ENCODE measurements at regions not wholly inside any gene's neighbourhood (a gene's known extent, or its start where the extent isn't known, plus 50 kb on each side); places are given as distances from the start of the nearest gene placed in this dataset.

GRCh38 chr17:79427621-79428539 is 183.0 kb downstream of the RBFOX3 start:
- Histone ChIP-seq H3K79me2 (ENCODE audit: control insufficient read depth, insufficient read depth, low read length) (no peaks in the 10 kb centered on the region), H3K36me3 (ENCODE audit: control insufficient read depth in 2 of 2, extremely low read depth in 1 of 2, insufficient read depth in 2 of 2, low read length in 2 of 2) (no peaks in the 10 kb centered on the region), H2AFZ (ENCODE audit: control insufficient read depth, low read length) (no peak overlapping the region), H3K27ac (ENCODE audit: control insufficient read depth, insufficient read depth, low read length) (no peak overlapping the region), H3K9ac (ENCODE audit: control insufficient read depth, extremely low read depth, insufficient read depth, low read length) (no peak overlapping the region), H3K9me1 (ENCODE audit: control insufficient read depth, extremely low read depth, insufficient read depth, low read length) (no peaks in the 10 kb centered on the region), H3K4me3 (ENCODE audit: control insufficient read depth in 2 of 3, extremely low read depth in 1 of 3, insufficient read depth in 2 of 3, low read depth in 1 of 3, low read length in 3 of 3) (no peak overlapping the region), H3K4me2 (ENCODE audit: control insufficient read depth, extremely low read depth, insufficient read depth, low read depth, low read length) (no peak overlapping the region), H3K9me3 (ENCODE audit: control insufficient read depth, low read depth, low read length) (no peaks in the 10 kb centered on the region), H4K20me1 (ENCODE audit: control insufficient read depth, extremely low read depth, insufficient read depth, low read length) (no peaks in the 10 kb centered on the region), H3K27me3 (ENCODE audit: control insufficient read depth, extremely low read depth, insufficient read depth, low read length) (no peaks in the 10 kb centered on the region), H3K4me1 (ENCODE audit: control insufficient read depth, extremely low read depth, insufficient read depth, low read length) (no peaks in the 10 kb centered on the region)
- TF ChIP-seq CTCF (optimal IDR thresholded peaks at IDR 0.05 in 1 of 3, IDR thresholded peaks at IDR 0.05 in 1 of 3, conservative IDR thresholded peaks at IDR 0.05 in 1 of 3; ENCODE audit: extremely low read depth in 1 of 3, insufficient read depth in 2 of 3, low read length in 3 of 3) (peak in 1 of 3 experiments; percentile 27), EZH2 (IDR thresholded peaks at IDR 0.05; ENCODE audit: low read length) (no peak)
- dilution Hi-C loops (cut with MboI; ENCODE audit: extremely low pct_ligation_motif_present, low sequenced_read_pairs) = no loop called here
- FAIRE-seq = no peak
- no peak for DNase-seq (ENCODE audit: low read depth, low spot score)

- no peak overlapping the region for H3K4me3 ChIP-seq (ENCODE audit: control insufficient read depth in 2 of 3, extremely low read depth in 1 of 3, insufficient read depth in 2 of 3, low read depth in 1 of 3, low read length in 3 of 3)
- H2AFZ ChIP-seq (ENCODE audit: control insufficient read depth, low read length) = no peak overlapping the region
- no peak overlapping the region for H3K9ac ChIP-seq (ENCODE audit: control insufficient read depth, extremely low read depth, insufficient read depth, low read length)
- no peaks in the 10 kb centered on the region for H3K36me3 ChIP-seq (ENCODE audit: control insufficient read depth in 2 of 2, extremely low read depth in 1 of 2, insufficient read depth in 2 of 2, low read length in 2 of 2)
- no peak for DNase-seq (ENCODE audit: low read depth, low spot score)
- H3K27ac ChIP-seq (ENCODE audit: control insufficient read depth, insufficient read depth, low read length) = no peak overlapping the region
- no peaks in the 10 kb centered on the region for H4K20me1 ChIP-seq (ENCODE audit: control insufficient read depth, extremely low read depth, insufficient read depth, low read length)
- no peaks in the 10 kb centered on the region for H3K79me2 ChIP-seq (ENCODE audit: control insufficient read depth, insufficient read depth, low read length)
- no peaks in the 10 kb centered on the region for H3K9me1 ChIP-seq (ENCODE audit: control insufficient read depth, extremely low read depth, insufficient read depth, low read length)
- no peaks in the 10 kb centered on the region for H3K27me3 ChIP-seq (ENCODE audit: control insufficient read depth, extremely low read depth, insufficient read depth, low read length)
- H3K4me1 ChIP-seq (ENCODE audit: control insufficient read depth, extremely low read depth, insufficient read depth, low read length) = no peaks in the 10 kb centered on the region
- no peak for TF ChIP-seq EZH2 (IDR thresholded peaks at IDR 0.05; ENCODE audit: low read length)
- TF ChIP-seq CTCF (optimal IDR thresholded peaks at IDR 0.05 in 1 of 3, IDR thresholded peaks at IDR 0.05 in 1 of 3, conservative IDR thresholded peaks at IDR 0.05 in 1 of 3; ENCODE audit: extremely low read depth in 1 of 3, insufficient read depth in 2 of 3, low read length in 3 of 3) = no peak
- dilution Hi-C loops (cut with MboI; ENCODE audit: extremely low pct_ligation_motif_present, low sequenced_read_pairs) = no loop called here
- no peak overlapping the region for H3K4me2 ChIP-seq (ENCODE audit: control insufficient read depth, extremely low read depth, insufficient read depth, low read depth, low read length)
- H3K9me3 ChIP-seq (ENCODE audit: control insufficient read depth, low read depth, low read length) = no peaks in the 10 kb centered on the region
- FAIRE-seq = no peak
These were observed 185.2 kb downstream of the RBFOX3 start for GRCh38 chr17:79425686-79426085.

Data from keratinocyte (primary cell).